CD4-positive, alpha-beta T cell treated with Interleukin-4 for 1 hour (primary cell): ENCODE measurements at regions not wholly inside any gene's neighbourhood (a gene's known extent, or its start where the extent isn't known, plus 50 kb on each side); places are given as distances from the start of the nearest gene placed in this dataset.
"Not testable (repeated sequence)": the region's sequence is repeated elsewhere in the genome, so short reads cannot be mapped to it uniquely, and the experiment has no call there.

Experiments used
- DNase-seq, 2 donors: peaks; one replicate each; pipeline ENCODE4 v3.0.0-alpha.2; 2020 to 2022

GRCh38 chr4:125519371-125520146, 204.8 kb downstream of the FAT4 start:
- DNase-seq = no peak

GRCh38 chr4:125520258-125520990, 205.7 kb downstream of the FAT4 start:
- no peak for DNase-seq

- no peak for DNase-seq
Measured at GRCh38 chr4:125522588-125522987, 207.8 kb downstream of the FAT4 start.

GRCh38 chr4:125522992-125523391, 208.2 kb downstream of the FAT4 start:
- DNase-seq = peak in 1 of 2 donors; percentile 0

- DNase-seq = no peak
Measured at GRCh38 chr4:125526420-125526819, 211.7 kb downstream of the FAT4 start.

- DNase-seq = no peak
Measured at GRCh38 chr4:125527681-125528080, 212.9 kb downstream of the FAT4 start.

- no peak for DNase-seq
Measured at GRCh38 chr4:125529071-125529470, 214.3 kb downstream of the FAT4 start.

- no peak for DNase-seq
Measured at GRCh38 chr4:125538670-125539069, 223.9 kb downstream of the FAT4 start.

- no peak for DNase-seq
Measured at GRCh38 chr4:125539691-125540090, 224.9 kb downstream of the FAT4 start.

GRCh38 chr4:125541836-125542385, 227.2 kb downstream of the FAT4 start:
- DNase-seq = no peak

GRCh38 chr4:125546272-125546671, 231.5 kb downstream of the FAT4 start:
- no peak for DNase-seq

GRCh38 chr4:125547836-125548235, 233.1 kb downstream of the FAT4 start:
- no peak for DNase-seq

GRCh38 chr4:125550769-125551168, 236.0 kb downstream of the FAT4 start:
- DNase-seq = no peak

GRCh38 chr4:125551466-125551865, 236.7 kb downstream of the FAT4 start:
- DNase-seq = no peak

- DNase-seq = no peak
Measured at GRCh38 chr4:125551967-125552366, 237.2 kb downstream of the FAT4 start.

GRCh38 chr4:125572601-125573000, 257.8 kb downstream of the FAT4 start:
- DNase-seq = no peak

- DNase-seq = no peak
Measured at GRCh38 chr4:125573368-125573767, 258.6 kb downstream of the FAT4 start.

- no peak for DNase-seq
Measured at GRCh38 chr4:125573786-125574185, 259.0 kb downstream of the FAT4 start.

- no peak for DNase-seq
Measured at GRCh38 chr4:125582302-125582701, 267.5 kb downstream of the FAT4 start.

GRCh38 chr4:125590158-125590557, 275.4 kb downstream of the FAT4 start:
- DNase-seq = no peak

- no peak for DNase-seq
Measured at GRCh38 chr4:125591290-125591689, 276.5 kb downstream of the FAT4 start.

- no peak for DNase-seq
Measured at GRCh38 chr4:125594056-125594602, 279.4 kb downstream of the FAT4 start.

GRCh38 chr4:125605926-125606325, 291.2 kb downstream of the FAT4 start:
- DNase-seq = not testable (repeated sequence)
